OCI-LY3 (cell line): ENCODE measurements at regions not wholly inside any gene's neighbourhood (a gene's known extent, or its start where the extent isn't known, plus 50 kb on each side); places are given as distances from the start of the nearest gene placed in this dataset.

Experiments used
- H2AFZ ChIP-seq: fragments of 200-600, 300-600 bp; shearing (Covaris generic); 2 replicates; pipeline ENCODE4 v1.6.0; 2014; ENCODE audit warnings: antibody characterized with exemption, low read depth, low read length
- H3K27ac ChIP-seq: fragments of 200-600, 300-600 bp; sonication (generic); 2 replicates; pipeline ENCODE4 v1.5.1; 2014; ENCODE audit warnings: mild to moderate bottlenecking, low read length, moderate library complexity, mixed read lengths
- H3K27me3 ChIP-seq: fragments of 200-600, 300-600 bp; sonication (generic); 2 replicates; pipeline ENCODE4 v1.6.1; 2014; ENCODE audit warnings: low read depth, low read length, mixed read lengths
- H3K36me3 ChIP-seq: fragments of 200-600, 300-600 bp; sonication (generic); replicated peaks from 2 replicates; pipeline ENCODE3; 2014; ENCODE audit warnings: low read depth, low read length, mixed read lengths
- H3K4me1 ChIP-seq: fragments of 300-600, 200-600 bp; sonication (generic); 2 replicates; pipeline ENCODE4 v1.6.1; 2014; ENCODE audit warnings: low read length, mixed read lengths
- H3K4me2 ChIP-seq: fragments of 200-600, 300-600 bp; sonication (generic); 2 replicates; pipeline ENCODE4 v1.6.1; 2014; ENCODE audit warnings: low read length, mixed read lengths
- H3K4me3 ChIP-seq: fragments of 300-600, 200-600 bp; sonication (generic); 2 replicates; pipeline ENCODE4 v1.5.1; 2014; ENCODE audit warnings: antibody characterized with exemption, mild to moderate bottlenecking, low read length, moderate library complexity
- H3K79me2 ChIP-seq: fragments of 300-600, 200-600 bp; shearing (Covaris generic); 2 replicates; pipeline ENCODE4 v1.6.1; 2014; ENCODE audit warnings: mild to moderate bottlenecking, low read length, mixed read lengths
- H3K9ac ChIP-seq: fragments of 300-600, 200-600 bp; shearing (Covaris generic); 2 replicates; pipeline ENCODE4 v1.6.0; 2014; ENCODE audit warnings: mild to moderate bottlenecking, low read length, moderate library complexity
- H3K9me3 ChIP-seq: fragments of 200-600, 300-600 bp; shearing (Covaris generic); 2 replicates; pipeline ENCODE4 v1.6.1; 2014; ENCODE audit warnings: low read length, mixed read lengths; ENCODE audit not compliant: insufficient read depth
- H4K20me1 ChIP-seq: fragments of 200-600, 300-600 bp; sonication (generic); 2 replicates; pipeline ENCODE4 v1.6.1; 2016; ENCODE audit warnings: low read length, mixed read lengths; ENCODE audit not compliant: insufficient read depth
- CTCF ChIP-seq: fragments of 200-600, 300-600 bp; sonication (generic); IDR thresholded peaks from 2 replicates; pipeline ENCODE4 v1.5.1; 2014; ENCODE audit warnings: antibody characterized with exemption, low read length, low read depth
- EZH2phosphoT487 ChIP-seq: fragments of 200-600 bp; shearing (Covaris generic); IDR thresholded peaks from 2 replicates; pipeline ENCODE4 v1.6.1; 2018; ENCODE audit warnings: antibody characterized with exemption, mixed run types, low read depth

- Histone ChIP-seq H4K20me1 (no peaks in the 10 kb centered on the region), H3K4me3 (no peak overlapping the region), H3K36me3 (no peaks in the 10 kb centered on the region), H2AFZ (no peak overlapping the region), H3K79me2 (no peaks in the 10 kb centered on the region), H3K4me1 (no peaks in the 10 kb centered on the region), H3K9ac (no peak overlapping the region), H3K9me3 (no peaks in the 10 kb centered on the region), H3K27me3 (no peaks in the 10 kb centered on the region), H3K27ac (no peak overlapping the region), H3K4me2 (no peak overlapping the region)
- TF ChIP-seq EZH2phosphoT487 (no peak), CTCF (no peak)
These were observed 212.3 kb downstream of the ICE1 start for GRCh38 chr5:5634817-5635216.

GRCh38 chr5:5633579-5633978 is 211.1 kb downstream of the ICE1 start:
- no peak overlapping the region for H3K4me2 ChIP-seq
- no peak overlapping the region for H2AFZ ChIP-seq
- H3K4me3 ChIP-seq = no peak overlapping the region
- no peak overlapping the region for H3K9ac ChIP-seq
- H3K36me3 ChIP-seq = no peaks in the 10 kb centered on the region
- H4K20me1 ChIP-seq = no peaks in the 10 kb centered on the region
- no peaks in the 10 kb centered on the region for H3K4me1 ChIP-seq
- TF ChIP-seq EZH2phosphoT487 (no peak), CTCF (no peak)
- no peaks in the 10 kb centered on the region for H3K9me3 ChIP-seq
- H3K79me2 ChIP-seq = no peaks in the 10 kb centered on the region
- no peaks in the 10 kb centered on the region for H3K27me3 ChIP-seq
- H3K27ac ChIP-seq = no peak overlapping the region

GRCh38 chr5:5632678-5633077 is 210.2 kb downstream of the ICE1 start:
- no peaks in the 10 kb centered on the region for H3K36me3 ChIP-seq
- no peaks in the 10 kb centered on the region for H3K27me3 ChIP-seq
- no peak for TF ChIP-seq EZH2phosphoT487
- TF ChIP-seq CTCF = no peak
- no peaks in the 10 kb centered on the region for H3K9me3 ChIP-seq
- H3K79me2 ChIP-seq = no peaks in the 10 kb centered on the region
- no peak overlapping the region for H2AFZ ChIP-seq
- no peak overlapping the region for H3K9ac ChIP-seq
- H3K27ac ChIP-seq = no peak overlapping the region
- no peak overlapping the region for H3K4me2 ChIP-seq
- no peak overlapping the region for H3K4me3 ChIP-seq
- no peaks in the 10 kb centered on the region for H3K4me1 ChIP-seq
- H4K20me1 ChIP-seq = no peaks in the 10 kb centered on the region

- no peaks in the 10 kb centered on the region for H3K79me2 ChIP-seq
- no peak overlapping the region for H3K9ac ChIP-seq
- H3K4me1 ChIP-seq = no peaks in the 10 kb centered on the region
- H3K4me3 ChIP-seq = no peak overlapping the region
- H3K27ac ChIP-seq = no peak overlapping the region
- H3K27me3 ChIP-seq = no peaks in the 10 kb centered on the region
- TF ChIP-seq EZH2phosphoT487 = no peak
- TF ChIP-seq CTCF = no peak
- H3K9me3 ChIP-seq = no peaks in the 10 kb centered on the region
- no peaks in the 10 kb centered on the region for H3K36me3 ChIP-seq
- no peaks in the 10 kb centered on the region for H4K20me1 ChIP-seq
- H3K4me2 ChIP-seq = no peak overlapping the region
- no peak overlapping the region for H2AFZ ChIP-seq
These were observed 207.1 kb downstream of the ICE1 start for GRCh38 chr5:5629607-5629978.
